ENCODE measurements at regions not wholly inside any gene's neighbourhood (a gene's known extent, or its start where the extent isn't known, plus 50 kb on each side); places are given as distances from the start of the nearest gene placed in this dataset.

DNA sequence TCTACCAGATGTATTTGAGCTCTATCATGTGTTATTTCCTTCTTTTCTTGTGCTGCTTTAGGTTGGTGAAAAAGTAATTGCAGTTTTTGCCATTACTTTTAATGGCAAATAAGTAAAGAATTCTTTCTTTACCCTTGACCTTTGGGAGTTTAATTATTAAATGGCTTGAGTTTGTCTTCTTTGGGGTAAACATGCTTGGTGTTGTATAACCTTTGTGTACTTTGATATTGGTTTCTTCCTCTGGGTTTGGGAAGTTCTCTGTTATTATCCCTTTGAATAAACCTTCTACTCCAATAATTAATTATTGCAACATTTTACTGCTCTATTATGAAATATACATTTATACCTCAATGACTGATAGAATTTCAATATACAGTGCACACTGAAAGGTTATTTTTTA lies 709.4 kb downstream of the PCDH17 start:
- TF ChIP-seq KDM5A (IDR thresholded peaks at IDR 0.05; ENCODE audit: borderline replicate concordance, low read length) (no peak), CBFB (CRISPR knock-in tag; IDR thresholded peaks at IDR 0.05) (no peak), ZZZ3 (CRISPR knock-in tag; IDR thresholded peaks at IDR 0.05; ENCODE audit: borderline replicate concordance) (no peak), NCOA1 (CRISPR knock-in tag; IDR thresholded peaks at IDR 0.05) (no peak), SUZ12 (IDR thresholded peaks at IDR 0.05; ENCODE audit: low read depth, low read length) (no peak), SP5 (CRISPR knock-in tag; IDR thresholded peaks at IDR 0.05; ENCODE audit: borderline replicate concordance, low read depth) (no peak), RAD51 (IDR thresholded peaks at IDR 0.05; ENCODE audit: borderline replicate concordance) (no peak), FOSL1 (CRISPR knock-in tag; IDR thresholded peaks at IDR 0.05; ENCODE audit: borderline replicate concordance) (no peak)
- TF ChIP-seq, protein P1, sequence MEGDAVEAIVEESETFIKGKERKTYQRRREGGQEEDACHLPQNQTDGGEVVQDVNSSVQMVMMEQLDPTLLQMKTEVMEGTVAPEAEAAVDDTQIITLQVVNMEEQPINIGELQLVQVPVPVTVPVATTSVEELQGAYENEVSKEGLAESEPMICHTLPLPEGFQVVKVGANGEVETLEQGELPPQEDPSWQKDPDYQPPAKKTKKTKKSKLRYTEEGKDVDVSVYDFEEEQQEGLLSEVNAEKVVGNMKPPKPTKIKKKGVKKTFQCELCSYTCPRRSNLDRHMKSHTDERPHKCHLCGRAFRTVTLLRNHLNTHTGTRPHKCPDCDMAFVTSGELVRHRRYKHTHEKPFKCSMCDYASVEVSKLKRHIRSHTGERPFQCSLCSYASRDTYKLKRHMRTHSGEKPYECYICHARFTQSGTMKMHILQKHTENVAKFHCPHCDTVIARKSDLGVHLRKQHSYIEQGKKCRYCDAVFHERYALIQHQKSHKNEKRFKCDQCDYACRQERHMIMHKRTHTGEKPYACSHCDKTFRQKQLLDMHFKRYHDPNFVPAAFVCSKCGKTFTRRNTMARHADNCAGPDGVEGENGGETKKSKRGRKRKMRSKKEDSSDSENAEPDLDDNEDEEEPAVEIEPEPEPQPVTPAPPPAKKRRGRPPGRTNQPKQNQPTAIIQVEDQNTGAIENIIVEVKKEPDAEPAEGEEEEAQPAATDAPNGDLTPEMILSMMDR (CRISPR knock-in tag; IDR thresholded peaks at IDR 0.05), result no peak
- TF ChIP-seq, protein P2, sequence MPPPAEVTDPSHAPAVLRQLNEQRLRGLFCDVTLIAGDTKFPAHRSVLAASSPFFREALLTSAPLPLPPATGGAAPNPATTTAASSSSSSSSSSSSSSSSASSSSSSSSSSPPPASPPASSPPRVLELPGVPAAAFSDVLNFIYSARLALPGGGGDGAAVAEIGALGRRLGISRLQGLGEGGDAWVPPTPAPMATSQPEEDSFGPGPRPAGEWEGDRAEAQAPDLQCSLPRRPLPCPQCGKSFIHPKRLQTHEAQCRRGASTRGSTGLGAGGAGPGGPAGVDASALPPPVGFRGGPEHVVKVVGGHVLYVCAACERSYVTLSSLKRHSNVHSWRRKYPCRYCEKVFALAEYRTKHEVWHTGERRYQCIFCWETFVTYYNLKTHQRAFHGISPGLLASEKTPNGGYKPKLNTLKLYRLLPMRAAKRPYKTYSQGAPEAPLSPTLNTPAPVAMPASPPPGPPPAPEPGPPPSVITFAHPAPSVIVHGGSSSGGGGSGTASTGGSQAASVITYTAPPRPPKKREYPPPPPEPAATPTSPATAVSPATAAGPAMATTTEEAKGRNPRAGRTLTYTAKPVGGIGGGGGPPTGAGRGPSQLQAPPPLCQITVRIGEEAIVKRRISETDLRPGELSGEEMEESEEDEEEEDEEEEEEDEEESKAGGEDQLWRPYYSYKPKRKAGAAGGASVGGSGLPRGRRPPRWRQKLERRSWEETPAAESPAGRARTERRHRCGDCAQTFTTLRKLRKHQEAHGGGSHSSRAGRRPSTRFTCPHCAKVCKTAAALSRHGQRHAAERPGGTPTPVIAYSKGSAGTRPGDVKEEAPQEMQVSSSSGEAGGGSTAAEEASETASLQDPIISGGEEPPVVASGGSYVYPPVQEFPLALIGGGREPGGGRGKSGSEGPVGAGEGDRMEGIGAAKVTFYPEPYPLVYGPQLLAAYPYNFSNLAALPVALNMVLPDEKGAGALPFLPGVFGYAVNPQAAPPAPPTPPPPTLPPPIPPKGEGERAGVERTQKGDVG (CRISPR knock-in tag; IDR thresholded peaks at IDR 0.05; ENCODE audit: borderline replicate concordance), result no peak
- TF ChIP-seq, protein P3, sequence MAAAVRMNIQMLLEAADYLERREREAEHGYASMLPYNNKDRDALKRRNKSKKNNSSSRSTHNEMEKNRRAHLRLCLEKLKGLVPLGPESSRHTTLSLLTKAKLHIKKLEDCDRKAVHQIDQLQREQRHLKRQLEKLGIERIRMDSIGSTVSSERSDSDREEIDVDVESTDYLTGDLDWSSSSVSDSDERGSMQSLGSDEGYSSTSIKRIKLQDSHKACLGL (CRISPR knock-in tag; IDR thresholded peaks at IDR 0.05), result no peak

All from HepG2 (cell line).